Activated naive CD4-positive, alpha-beta T cell treated with anti-CD3 and anti-CD28 coated beads for 36 hours (primary cell): ENCODE measurements at regions not wholly inside any gene's neighbourhood (a gene's known extent, or its start where the extent isn't known, plus 50 kb on each side); places are given as distances from the start of the nearest gene placed in this dataset.

Experiments
- CTCF ChIA-PET: fragments of 350-600 bp; sonication (Branson Sonifier 250); formaldehyde crosslinking; loops from one replicate; lab custom pipeline; 2021; ENCODE audit warnings: antibody characterized with exemption; lab: Charles Lee
- DNase-seq: peaks from one replicate; pipeline ENCODE4 v3.0.0-alpha.2; 2020
- H3K27ac Mint-ChIP-seq: one replicate; pipeline ENCODE4 v1.8.0; 2021; ENCODE audit warnings: mild to moderate bottlenecking, mixed read lengths
- H3K27me3 Mint-ChIP-seq: one replicate; pipeline ENCODE4 v1.8.0; 2021; ENCODE audit warnings: low read depth, mixed read lengths
- H3K36me3 Mint-ChIP-seq: one replicate; pipeline ENCODE4 v1.8.0; 2021; ENCODE audit warnings: low read depth, mixed read lengths
- H3K4me1 Mint-ChIP-seq: one replicate; pipeline ENCODE4 v1.8.0; 2021; ENCODE audit warnings: low read depth, mixed read lengths
- H3K4me3 Mint-ChIP-seq: one replicate; pipeline ENCODE4 v1.8.0; 2021; ENCODE audit warnings: mild to moderate bottlenecking, moderate library complexity, mixed read lengths
- H3K9me3 Mint-ChIP-seq: one replicate; pipeline ENCODE4 v1.8.0; 2021; ENCODE audit warnings: mixed read lengths
- intact Hi-C: fragments of 100-400 bp; cut with micrococcal nuclease; formaldehyde crosslinking; loops from one replicate; pipeline ENCODE4 v1.15.1; 2023

- DNase-seq = no peak
- intact Hi-C loops = no loop called here
- no peaks in the 10 kb centered on the region for H3K36me3 Mint-ChIP-seq
- no peak overlapping the region for H3K27ac Mint-ChIP-seq
- no peaks in the 10 kb centered on the region for H3K9me3 Mint-ChIP-seq
- H3K27me3 Mint-ChIP-seq = no peaks in the 10 kb centered on the region
- no peak overlapping the region for H3K4me3 Mint-ChIP-seq
- CTCF ChIA-PET = no interaction called here
- H3K4me1 Mint-ChIP-seq = no peaks in the 10 kb centered on the region
Measured at GRCh38 chr16:49049191-49049590, 232.4 kb downstream of the CBLN1 start.

GRCh38 chr16:49048557-49048956, 233.1 kb downstream of the CBLN1 start:
- H3K4me3 Mint-ChIP-seq = no peak overlapping the region
- intact Hi-C loops = no loop called here
- H3K4me1 Mint-ChIP-seq = no peaks in the 10 kb centered on the region

GRCh38 chr16:49036126-49036525, 245.5 kb downstream of the CBLN1 start:
- DNase-seq = no peak
- Mint-ChIP-seq H3K4me1 (no peaks in the 10 kb centered on the region), H3K9me3 (peaks cover 5% of the 10 kb centered on the region), H3K36me3 (no peaks in the 10 kb centered on the region), H3K27me3 (no peaks in the 10 kb centered on the region), H3K4me3 (no peak overlapping the region), H3K27ac (no peak overlapping the region)
- intact Hi-C loops = no loop called here
- CTCF ChIA-PET = no interaction called here

More at GRCh38 chr16:49048557-49048956, 233.1 kb downstream of the CBLN1 start:
- CTCF ChIA-PET = no interaction called here
- no peaks in the 10 kb centered on the region for H3K36me3 Mint-ChIP-seq
- no peaks in the 10 kb centered on the region for H3K27me3 Mint-ChIP-seq
- H3K9me3 Mint-ChIP-seq = no peaks in the 10 kb centered on the region
- no peak for DNase-seq
- no peak overlapping the region for H3K27ac Mint-ChIP-seq

- Mint-ChIP-seq H3K9me3 (no peaks in the 10 kb centered on the region), H3K4me3 (no peak overlapping the region), H3K4me1 (no peaks in the 10 kb centered on the region), H3K27ac (no peak overlapping the region), H3K27me3 (peaks cover under 1% of the 10 kb centered on the region), H3K36me3 (no peaks in the 10 kb centered on the region)
- DNase-seq = no peak
- CTCF ChIA-PET = no interaction called here
- intact Hi-C loops = no loop called here
Measured at GRCh38 chr16:49027420-49027819, 254.2 kb downstream of the CBLN1 start.

- CTCF ChIA-PET = no interaction called here
- Mint-ChIP-seq H3K9me3 (no peaks in the 10 kb centered on the region), H3K27ac (no peak overlapping the region), H3K4me3 (no peak overlapping the region), H3K36me3 (no peaks in the 10 kb centered on the region), H3K4me1 (no peaks in the 10 kb centered on the region), H3K27me3 (peaks cover 2% of the 10 kb centered on the region)
- intact Hi-C loops = no loop called here
- DNase-seq = no peak
Measured at GRCh38 chr16:49026566-49027181, 255.0 kb downstream of the CBLN1 start.

- intact Hi-C loops = no loop called here
- Mint-ChIP-seq H3K9me3 (no peaks in the 10 kb centered on the region), H3K36me3 (no peaks in the 10 kb centered on the region), H3K27me3 (peaks cover 5% of the 10 kb centered on the region), H3K4me3 (no peak overlapping the region), H3K4me1 (no peaks in the 10 kb centered on the region), H3K27ac (no peak overlapping the region)
- DNase-seq = no peak
- CTCF ChIA-PET = no interaction called here
Measured at GRCh38 chr16:49024896-49025295, 256.7 kb downstream of the CBLN1 start.

GRCh38 chr16:49024016-49024415, 257.6 kb downstream of the CBLN1 start:
- H3K4me3 Mint-ChIP-seq = no peak overlapping the region
- no peaks in the 10 kb centered on the region for H3K36me3 Mint-ChIP-seq
- H3K27ac Mint-ChIP-seq = no peak overlapping the region
- no peaks in the 10 kb centered on the region for H3K4me1 Mint-ChIP-seq
- CTCF ChIA-PET = no interaction called here
- peaks cover 5% of the 10 kb centered on the region for H3K27me3 Mint-ChIP-seq
- no peaks in the 10 kb centered on the region for H3K9me3 Mint-ChIP-seq
- DNase-seq = no peak
- intact Hi-C loops = no loop called here

GRCh38 chr16:49023050-49023449, 258.6 kb downstream of the CBLN1 start:
- no peak for DNase-seq
- no peaks in the 10 kb centered on the region for H3K9me3 Mint-ChIP-seq
- intact Hi-C loops = no loop called here
- H3K27ac Mint-ChIP-seq = no peak overlapping the region
- H3K4me1 Mint-ChIP-seq = no peaks in the 10 kb centered on the region
- CTCF ChIA-PET = no interaction called here
- no peak overlapping the region for H3K4me3 Mint-ChIP-seq
- peaks cover 5% of the 10 kb centered on the region for H3K27me3 Mint-ChIP-seq
- no peaks in the 10 kb centered on the region for H3K36me3 Mint-ChIP-seq

- CTCF ChIA-PET = no interaction called here
- peaks cover 5% of the 10 kb centered on the region for H3K27me3 Mint-ChIP-seq
- no peaks in the 10 kb centered on the region for H3K36me3 Mint-ChIP-seq
- intact Hi-C loops = no loop called here
- H3K9me3 Mint-ChIP-seq = no peaks in the 10 kb centered on the region
- no peak overlapping the region for H3K4me3 Mint-ChIP-seq
- no peak for DNase-seq
- no peaks in the 10 kb centered on the region for H3K4me1 Mint-ChIP-seq
- no peak overlapping the region for H3K27ac Mint-ChIP-seq
Measured at GRCh38 chr16:49022351-49022963, 259.2 kb downstream of the CBLN1 start.

- no peak for DNase-seq
- Mint-ChIP-seq H3K4me3 (no peak overlapping the region), H3K9me3 (no peaks in the 10 kb centered on the region), H3K27ac (no peak overlapping the region), H3K4me1 (no peaks in the 10 kb centered on the region), H3K36me3 (no peaks in the 10 kb centered on the region), H3K27me3 (peaks cover 5% of the 10 kb centered on the region)
- intact Hi-C loops = no loop called here
- CTCF ChIA-PET = no interaction called here
Measured at GRCh38 chr16:49021136-49021535, 260.5 kb downstream of the CBLN1 start.

- CTCF ChIA-PET = no interaction called here
- no peak for DNase-seq
- Mint-ChIP-seq H3K4me1 (no peaks in the 10 kb centered on the region), H3K27ac (no peak overlapping the region), H3K9me3 (no peaks in the 10 kb centered on the region), H3K27me3 (peaks cover 5% of the 10 kb centered on the region), H3K36me3 (no peaks in the 10 kb centered on the region), H3K4me3 (no peak overlapping the region)
- intact Hi-C loops = no loop called here
Measured at GRCh38 chr16:49020436-49020835, 261.2 kb downstream of the CBLN1 start.

GRCh38 chr16:49019831-49020230, 261.8 kb downstream of the CBLN1 start:
- CTCF ChIA-PET = no interaction called here
- Mint-ChIP-seq H3K9me3 (no peaks in the 10 kb centered on the region), H3K36me3 (no peaks in the 10 kb centered on the region), H3K27ac (no peak overlapping the region), H3K4me3 (no peak overlapping the region), H3K4me1 (no peaks in the 10 kb centered on the region), H3K27me3 (peaks cover 5% of the 10 kb centered on the region)
- no peak for DNase-seq
- intact Hi-C loops = no loop called here

GRCh38 chr16:49019081-49019633, 262.5 kb downstream of the CBLN1 start:
- Mint-ChIP-seq H3K9me3 (no peaks in the 10 kb centered on the region), H3K27ac (no peak overlapping the region), H3K36me3 (no peaks in the 10 kb centered on the region), H3K27me3 (peaks cover 5% of the 10 kb centered on the region), H3K4me3 (no peak overlapping the region), H3K4me1 (no peaks in the 10 kb centered on the region)
- DNase-seq = no peak
- CTCF ChIA-PET = no interaction called here
- intact Hi-C loops = no loop called here
